ENCODE measurements at regions not wholly inside any gene's neighbourhood (a gene's known extent, or its start where the extent isn't known, plus 50 kb on each side); places are given as distances from the start of the nearest gene placed in this dataset.

- ChIA-PET CTCF (interaction anchor here (0.8 kb wide), 1 partner anchor 1834 kb away, joined by 3 read pairs; no protein-coding TSS in a partner anchor), POLR2A (ENCODE audit: unreplicated experiment) (no interaction called here)
- intact Hi-C loops (cut with micrococcal nuclease): loop anchor here (1.0 kb wide), 1 partner anchor 235 kb away; no protein-coding TSS in a partner anchor
- no peaks in the 10 kb centered on the region for H3K9me3 ChIP-seq (ENCODE audit: low read length)
- H3K4me1 ChIP-seq (ENCODE audit: insufficient read depth, low read length): no peaks in the 10 kb centered on the region
- no peak overlapping the region for H3K4me3 ChIP-seq (ENCODE audit: low read length)
- no peaks in the 10 kb centered on the region for H3F3A ChIP-seq (ENCODE audit: low read length, unreplicated experiment)
- H3K9ac ChIP-seq (ENCODE audit: low read length): no peak overlapping the region
- H3K4me2 ChIP-seq (ENCODE audit: low read length): no peak overlapping the region
- H3K79me2 ChIP-seq (ENCODE audit: low read length): no peaks in the 10 kb centered on the region
- TF ChIP-seq EZH2phosphoT487 (IDR thresholded peaks at IDR 0.05; ENCODE audit: borderline replicate concordance, low read length): no peak
- no peak for TF ChIP-seq EZH2 (IDR thresholded peaks at IDR 0.05; ENCODE audit: low read length, unreplicated experiment)
- TF ChIP-seq CTCF (conservative IDR thresholded peaks at IDR 0.05; ENCODE audit: low read depth, low read length): no peak
- no peak overlapping the region for H3K27ac ChIP-seq (ENCODE audit: low read length)
- H4K20me1 ChIP-seq (ENCODE audit: low read length): no peaks in the 10 kb centered on the region
- ATAC-seq: no peak; the same call in 1 of the 2 replicates
- H3K36me3 ChIP-seq (ENCODE audit: low read depth, low read length): no peaks in the 10 kb centered on the region
- no peak overlapping the region for H2AFZ ChIP-seq (ENCODE audit: low read length)
- DNase-seq: no peak
- no TSS peak for BruUV-seq (replicated peaks)
- H3K27me3 ChIP-seq (ENCODE audit: low read length): peaks cover 92% of the 10 kb centered on the region
- H3K9me2 ChIP-seq (replicated peaks; ENCODE audit: low read length): no peaks in the 10 kb centered on the region
Observed at GRCh38 chr1:5744911-5745799, 247.1 kb downstream of the NPHP4 start.

- POLR2A ChIA-PET (ENCODE audit: unreplicated experiment): no interaction called here
- Histone ChIP-seq H3K4me3 (ENCODE audit: low read length) (no peak overlapping the region), H3K9me2 (replicated peaks; ENCODE audit: low read length) (no peaks in the 10 kb centered on the region), H3F3A (ENCODE audit: low read length, unreplicated experiment) (no peaks in the 10 kb centered on the region), H3K9me3 (ENCODE audit: low read length) (no peaks in the 10 kb centered on the region), H3K27me3 (ENCODE audit: low read length) (peaks cover 86% of the 10 kb centered on the region), H2AFZ (ENCODE audit: low read length) (no peak overlapping the region), H3K27ac (ENCODE audit: low read length) (no peak overlapping the region), H3K79me2 (ENCODE audit: low read length) (no peaks in the 10 kb centered on the region), H3K36me3 (ENCODE audit: low read depth, low read length) (no peaks in the 10 kb centered on the region), H4K20me1 (ENCODE audit: low read length) (no peaks in the 10 kb centered on the region), H3K9ac (ENCODE audit: low read length) (no peak overlapping the region), H3K4me2 (ENCODE audit: low read length) (no peak overlapping the region), H3K4me1 (ENCODE audit: insufficient read depth, low read length) (no peaks in the 10 kb centered on the region)
- DNase-seq (no peak), ATAC-seq (no peak)
- intact Hi-C loops (cut with micrococcal nuclease): no loop called here
- BruUV-seq (replicated peaks): no TSS peak
- TF ChIP-seq EZH2 (IDR thresholded peaks at IDR 0.05; ENCODE audit: low read length, unreplicated experiment) (no peak), CTCF (conservative IDR thresholded peaks at IDR 0.05; ENCODE audit: low read depth, low read length) (no peak), EZH2phosphoT487 (IDR thresholded peaks at IDR 0.05; ENCODE audit: borderline replicate concordance, low read length) (no peak)
- CTCF ChIA-PET: no interaction called here
Observed at GRCh38 chr1:5744341-5744740, 247.9 kb downstream of the NPHP4 start.
